Osteocyte (in vitro differentiated cells): ENCODE measurements at regions not wholly inside any gene's neighbourhood (a gene's known extent, or its start where the extent isn't known, plus 50 kb on each side); places are given as distances from the start of the nearest gene placed in this dataset.
A peak's percentile ranks its signal among the peaks of the same experiment; 100 is the strongest.

Experiments used
- DNase-seq: peaks from one replicate; pipeline ENCODE4 v3.0.0; 2021; ENCODE audit warnings: mixed read lengths; ENCODE audit not compliant: unreplicated experiment; ENCODE audit errors: extremely low spot score
- H3K27ac Mint-ChIP-seq: one replicate; pipeline ENCODE4 v1.8.0; 2021; ENCODE audit warnings: mild to moderate bottlenecking, mixed read lengths; ENCODE audit not compliant: unreplicated experiment
- H3K27me3 Mint-ChIP-seq: one replicate; pipeline ENCODE4 v1.8.0; 2021; ENCODE audit warnings: mixed read lengths; ENCODE audit not compliant: unreplicated experiment
- H3K36me3 Mint-ChIP-seq: one replicate; pipeline ENCODE4 v1.8.0; 2021; ENCODE audit warnings: mixed read lengths; ENCODE audit not compliant: unreplicated experiment
- H3K4me1 Mint-ChIP-seq: one replicate; pipeline ENCODE4 v1.8.0; 2021; ENCODE audit warnings: mixed read lengths; ENCODE audit not compliant: unreplicated experiment
- H3K4me3 Mint-ChIP-seq: one replicate; pipeline ENCODE4 v1.8.0; 2021; ENCODE audit warnings: mild to moderate bottlenecking, moderate library complexity, mixed read lengths; ENCODE audit not compliant: unreplicated experiment
- H3K9me3 Mint-ChIP-seq: one replicate; pipeline ENCODE4 v1.8.0; 2021; ENCODE audit warnings: mixed read lengths; ENCODE audit not compliant: unreplicated experiment
- TF ChIP-seq, protein P1 (sequence below): fragments of 200-600 bp; sonication (generic); IDR thresholded peaks from 2 replicates; pipeline ENCODE4 v1.5.0; 2021; ENCODE audit warnings: antibody characterized with exemption, mild to moderate bottlenecking, moderate library complexity

- no peaks in the 10 kb centered on the region for H3K4me1 Mint-ChIP-seq
- peaks cover 86% of the 10 kb centered on the region for H3K27me3 Mint-ChIP-seq
- no peak for DNase-seq
- H3K9me3 Mint-ChIP-seq: peaks cover 13% of the 10 kb centered on the region
- TF ChIP-seq, protein P1, sequence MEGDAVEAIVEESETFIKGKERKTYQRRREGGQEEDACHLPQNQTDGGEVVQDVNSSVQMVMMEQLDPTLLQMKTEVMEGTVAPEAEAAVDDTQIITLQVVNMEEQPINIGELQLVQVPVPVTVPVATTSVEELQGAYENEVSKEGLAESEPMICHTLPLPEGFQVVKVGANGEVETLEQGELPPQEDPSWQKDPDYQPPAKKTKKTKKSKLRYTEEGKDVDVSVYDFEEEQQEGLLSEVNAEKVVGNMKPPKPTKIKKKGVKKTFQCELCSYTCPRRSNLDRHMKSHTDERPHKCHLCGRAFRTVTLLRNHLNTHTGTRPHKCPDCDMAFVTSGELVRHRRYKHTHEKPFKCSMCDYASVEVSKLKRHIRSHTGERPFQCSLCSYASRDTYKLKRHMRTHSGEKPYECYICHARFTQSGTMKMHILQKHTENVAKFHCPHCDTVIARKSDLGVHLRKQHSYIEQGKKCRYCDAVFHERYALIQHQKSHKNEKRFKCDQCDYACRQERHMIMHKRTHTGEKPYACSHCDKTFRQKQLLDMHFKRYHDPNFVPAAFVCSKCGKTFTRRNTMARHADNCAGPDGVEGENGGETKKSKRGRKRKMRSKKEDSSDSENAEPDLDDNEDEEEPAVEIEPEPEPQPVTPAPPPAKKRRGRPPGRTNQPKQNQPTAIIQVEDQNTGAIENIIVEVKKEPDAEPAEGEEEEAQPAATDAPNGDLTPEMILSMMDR: no peak
- peaks cover 9% of the 10 kb centered on the region for H3K36me3 Mint-ChIP-seq
- no peak overlapping the region for H3K27ac Mint-ChIP-seq
- H3K4me3 Mint-ChIP-seq: no peak overlapping the region
These were observed 165.4 kb upstream of the DCBLD2 start for GRCh38 chr3:99066863-99067262.

DNA sequence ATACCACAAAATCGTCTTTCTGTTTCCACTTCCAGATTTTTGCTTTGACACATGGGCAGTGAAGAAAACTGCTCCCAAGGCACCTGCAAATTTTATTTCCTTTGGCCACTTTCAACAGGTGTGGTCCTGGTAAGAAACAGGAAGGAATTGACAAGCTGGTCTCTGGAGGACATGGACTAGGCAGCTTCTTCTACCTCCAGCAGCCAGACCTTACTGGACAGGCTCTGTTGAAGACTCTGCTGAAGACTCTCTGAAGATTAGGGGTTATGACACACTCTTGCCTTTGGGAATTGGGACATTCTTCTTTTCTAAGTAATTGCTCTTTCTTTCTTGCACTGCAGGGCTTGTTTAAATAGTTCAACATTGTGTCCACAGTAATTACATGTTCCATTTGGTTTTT is 147.7 kb upstream of the DCBLD2 start:
- Mint-ChIP-seq H3K4me3 (no peak overlapping the region), H3K4me1 (peaks cover 6% of the 10 kb centered on the region), H3K27ac (no peak overlapping the region), H3K36me3 (no peaks in the 10 kb centered on the region), H3K9me3 (peaks cover 3% of the 10 kb centered on the region), H3K27me3 (peaks cover 72% of the 10 kb centered on the region)
- TF ChIP-seq, protein P1: no peak
- no peak for DNase-seq

GRCh38 chr3:99041747-99042146 is 140.3 kb upstream of the DCBLD2 start:
- peaks cover 52% of the 10 kb centered on the region for H3K27me3 Mint-ChIP-seq
- peaks cover 7% of the 10 kb centered on the region for H3K9me3 Mint-ChIP-seq
- DNase-seq: no peak
- peaks cover 6% of the 10 kb centered on the region for H3K4me1 Mint-ChIP-seq
- H3K4me3 Mint-ChIP-seq: no peak overlapping the region
- H3K36me3 Mint-ChIP-seq: no peaks in the 10 kb centered on the region
- H3K27ac Mint-ChIP-seq: no peak overlapping the region
- TF ChIP-seq, protein P1: no peak

- H3K4me3 Mint-ChIP-seq: no peak overlapping the region
- peaks cover 17% of the 10 kb centered on the region for H3K36me3 Mint-ChIP-seq
- no peak for DNase-seq
These were observed 130.3 kb upstream of the DCBLD2 start for GRCh38 chr3:99031778-99032177.

DNA sequence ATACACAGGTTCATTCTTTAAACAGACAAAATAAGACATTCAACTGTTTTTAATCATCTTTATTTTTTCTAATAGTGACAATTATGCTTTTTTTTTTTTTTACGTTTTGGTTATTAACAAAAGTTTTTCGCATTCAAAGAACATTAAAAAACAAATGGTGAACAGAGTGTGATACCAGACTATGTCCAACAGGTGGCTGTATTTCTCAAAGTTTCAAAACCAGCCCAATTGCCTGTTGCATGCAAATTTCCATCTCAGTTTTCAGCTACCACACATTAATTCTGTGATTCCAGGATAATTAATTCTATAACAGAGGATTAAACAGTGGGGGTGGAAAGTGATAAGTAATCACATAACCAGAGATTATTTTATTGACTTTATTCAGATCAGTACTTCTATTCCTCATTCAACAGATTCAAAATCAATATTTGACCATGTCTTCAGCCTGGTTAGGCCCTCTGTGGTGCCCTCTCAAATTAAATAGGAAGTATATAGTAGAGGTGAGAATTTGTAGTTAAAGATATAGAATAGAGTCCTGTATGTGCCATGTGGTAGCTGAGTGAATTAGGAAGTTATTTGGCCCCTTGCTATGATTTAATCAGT is 122.2 kb upstream of the DCBLD2 start:
- Mint-ChIP-seq H3K4me1 (peaks cover 15% of the 10 kb centered on the region), H3K27ac (peak overlapping the region; percentile 12), H3K27me3 (no peaks in the 10 kb centered on the region), H3K4me3 (no peak overlapping the region), H3K36me3 (peaks cover 12% of the 10 kb centered on the region), H3K9me3 (peaks cover 12% of the 10 kb centered on the region)
- DNase-seq: no peak
- TF ChIP-seq, protein P1: peak; percentile 77

More at GRCh38 chr3:99031778-99032177, 130.3 kb upstream of the DCBLD2 start:
- Mint-ChIP-seq H3K4me1 (no peaks in the 10 kb centered on the region), H3K9me3 (peaks cover 27% of the 10 kb centered on the region), H3K27me3 (peaks cover 16% of the 10 kb centered on the region), H3K27ac (no peak overlapping the region)
- TF ChIP-seq, protein P1: no peak
